ENCODE measurements at regions not wholly inside any gene's neighbourhood (a gene's known extent, or its start where the extent isn't known, plus 50 kb on each side); places are given as distances from the start of the nearest gene placed in this dataset.

- no peaks in the 10 kb centered on the region for H4K20me1 ChIP-seq (ENCODE audit: insufficient read depth, low read length, poor library complexity, severe bottlenecking)
- no peaks in the 10 kb centered on the region; the same call in 1 of the 2 replicates for H3K9me3 ChIP-seq (ENCODE audit: insufficient read depth, low read depth, low read length)
- no peaks in the 10 kb centered on the region for H3K4me1 ChIP-seq (ENCODE audit: insufficient read depth, low read length, poor library complexity, severe bottlenecking)
- no peak overlapping the region for H3K9ac ChIP-seq (ENCODE audit: low read depth, low read length, poor library complexity, severe bottlenecking)
- no peak for TF ChIP-seq EZH2phosphoT487 (IDR thresholded peaks at IDR 0.05; ENCODE audit: borderline replicate concordance)
- no peak for TF ChIP-seq CTCF (conservative IDR thresholded peaks at IDR 0.05; ENCODE audit: low read length)
- no peaks in the 10 kb centered on the region for H3F3A ChIP-seq (ENCODE audit: low read depth)
- H3K36me3 ChIP-seq (ENCODE audit: insufficient read depth, low read length) = no peaks in the 10 kb centered on the region
- no peak overlapping the region for H2AFZ ChIP-seq (ENCODE audit: low read length)
- H3K9me2 ChIP-seq (replicated peaks; ENCODE audit: low read depth, low read length) = no peaks in the 10 kb centered on the region
- no peak overlapping the region for H3K4me3 ChIP-seq (ENCODE audit: low read length, poor library complexity, severe bottlenecking)
- H3K27me3 ChIP-seq (ENCODE audit: insufficient read depth, low read length, poor library complexity, severe bottlenecking) = no peaks in the 10 kb centered on the region
- no peak overlapping the region for H3K4me2 ChIP-seq (ENCODE audit: low read depth, low read length, poor library complexity, severe bottlenecking)
- H3K79me2 ChIP-seq (ENCODE audit: insufficient read depth, low read length) = no peaks in the 10 kb centered on the region
Measured at GRCh38 chr2:81181845-81182244, 877.3 kb upstream of the LRRTM1 start.

- H3K4me2 ChIP-seq (ENCODE audit: low read depth, low read length, poor library complexity, severe bottlenecking) = no peak overlapping the region
- H4K20me1 ChIP-seq (ENCODE audit: insufficient read depth, low read length, poor library complexity, severe bottlenecking) = no peaks in the 10 kb centered on the region
- no peak overlapping the region for H3K4me3 ChIP-seq (ENCODE audit: low read length, poor library complexity, severe bottlenecking)
- H3K9ac ChIP-seq (ENCODE audit: low read depth, low read length, poor library complexity, severe bottlenecking) = no peak overlapping the region
- no peaks in the 10 kb centered on the region for H3K79me2 ChIP-seq (ENCODE audit: insufficient read depth, low read length)
- no peak overlapping the region for H2AFZ ChIP-seq (ENCODE audit: low read length)
- H3K4me1 ChIP-seq (ENCODE audit: insufficient read depth, low read length, poor library complexity, severe bottlenecking) = no peaks in the 10 kb centered on the region
- no peaks in the 10 kb centered on the region for H3K27me3 ChIP-seq (ENCODE audit: insufficient read depth, low read length, poor library complexity, severe bottlenecking)
- no peaks in the 10 kb centered on the region for H3K9me3 ChIP-seq (ENCODE audit: insufficient read depth, low read depth, low read length)
- no peaks in the 10 kb centered on the region for H3F3A ChIP-seq (ENCODE audit: low read depth)
- H3K36me3 ChIP-seq (ENCODE audit: insufficient read depth, low read length) = no peaks in the 10 kb centered on the region
- no peaks in the 10 kb centered on the region for H3K9me2 ChIP-seq (replicated peaks; ENCODE audit: low read depth, low read length)
- TF ChIP-seq CTCF (conservative IDR thresholded peaks at IDR 0.05; ENCODE audit: low read length) (no peak), EZH2phosphoT487 (IDR thresholded peaks at IDR 0.05; ENCODE audit: borderline replicate concordance) (no peak)
Measured at GRCh38 chr2:81171447-81171846, 866.9 kb upstream of the LRRTM1 start.

DNA sequence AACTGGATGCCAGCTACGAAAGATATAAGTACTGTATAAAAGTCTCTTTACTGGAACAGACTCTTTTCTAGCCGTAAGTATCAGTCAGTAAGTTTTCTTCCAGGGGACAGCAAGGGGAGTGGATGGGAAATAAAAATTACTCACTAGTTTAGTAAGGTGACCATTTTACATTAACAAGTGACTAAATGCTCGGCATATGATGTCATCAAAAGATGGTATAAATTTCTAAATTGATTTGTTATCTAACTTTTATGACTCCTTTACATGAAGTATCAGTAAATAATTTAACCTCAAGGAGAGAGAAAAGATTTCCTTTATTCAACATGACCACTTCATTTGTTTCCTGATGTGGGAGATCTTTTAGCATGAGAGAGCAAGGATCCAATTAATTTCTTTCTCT lies 859.0 kb upstream of the LRRTM1 start:
- Histone ChIP-seq H3K36me3 (ENCODE audit: insufficient read depth, low read length) (no peaks in the 10 kb centered on the region), H3K9me3 (ENCODE audit: insufficient read depth, low read depth, low read length) (no peaks in the 10 kb centered on the region), H3F3A (ENCODE audit: low read depth) (no peaks in the 10 kb centered on the region), H3K4me2 (ENCODE audit: low read depth, low read length, poor library complexity, severe bottlenecking) (no peak overlapping the region), H2AFZ (ENCODE audit: low read length) (no peak overlapping the region), H3K4me1 (ENCODE audit: insufficient read depth, low read length, poor library complexity, severe bottlenecking) (no peaks in the 10 kb centered on the region), H4K20me1 (ENCODE audit: insufficient read depth, low read length, poor library complexity, severe bottlenecking) (no peaks in the 10 kb centered on the region), H3K9me2 (replicated peaks; ENCODE audit: low read depth, low read length) (no peaks in the 10 kb centered on the region), H3K27me3 (ENCODE audit: insufficient read depth, low read length, poor library complexity, severe bottlenecking) (no peaks in the 10 kb centered on the region), H3K79me2 (ENCODE audit: insufficient read depth, low read length) (no peaks in the 10 kb centered on the region), H3K4me3 (ENCODE audit: low read length, poor library complexity, severe bottlenecking) (no peak overlapping the region), H3K9ac (ENCODE audit: low read depth, low read length, poor library complexity, severe bottlenecking) (no peak overlapping the region)
- TF ChIP-seq EZH2phosphoT487 (IDR thresholded peaks at IDR 0.05; ENCODE audit: borderline replicate concordance) = no peak
- no peak for TF ChIP-seq CTCF (conservative IDR thresholded peaks at IDR 0.05; ENCODE audit: low read length)

Measured in Loucy (cell line).